RPMI7951 (cell line): ENCODE measurements at regions not wholly inside any gene's neighbourhood (a gene's known extent, or its start where the extent isn't known, plus 50 kb on each side); places are given as distances from the start of the nearest gene placed in this dataset.
"Not testable (repeated sequence)": the region's sequence is repeated elsewhere in the genome, so short reads cannot be mapped to it uniquely, and the experiment has no call there.

ENCODE experiments used
- DNase-seq: peaks from one replicate; pipeline ENCODE4 v3.0.0-alpha.2; 2012; ENCODE audit warnings: low read depth

DNA sequence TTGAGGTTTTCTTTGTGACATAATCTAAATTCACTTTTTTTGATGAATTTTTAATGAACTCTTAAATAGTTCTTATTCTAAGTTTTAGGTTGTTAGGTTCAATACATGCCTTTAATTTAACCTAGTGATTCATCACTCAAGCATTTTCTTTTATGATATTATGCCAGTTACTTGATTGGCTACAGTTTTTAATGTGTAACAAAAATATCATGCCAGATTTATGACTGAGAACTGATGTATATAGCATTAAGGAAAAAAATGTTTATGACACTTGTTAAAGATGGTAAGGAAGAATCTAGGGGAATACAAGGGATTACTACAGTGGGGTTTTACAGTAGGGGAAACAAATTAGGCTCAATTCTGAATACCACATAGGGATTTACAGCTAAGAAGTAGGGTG, 103.1 kb downstream of the VGLL3 start:
- no peak for DNase-seq

DNA sequence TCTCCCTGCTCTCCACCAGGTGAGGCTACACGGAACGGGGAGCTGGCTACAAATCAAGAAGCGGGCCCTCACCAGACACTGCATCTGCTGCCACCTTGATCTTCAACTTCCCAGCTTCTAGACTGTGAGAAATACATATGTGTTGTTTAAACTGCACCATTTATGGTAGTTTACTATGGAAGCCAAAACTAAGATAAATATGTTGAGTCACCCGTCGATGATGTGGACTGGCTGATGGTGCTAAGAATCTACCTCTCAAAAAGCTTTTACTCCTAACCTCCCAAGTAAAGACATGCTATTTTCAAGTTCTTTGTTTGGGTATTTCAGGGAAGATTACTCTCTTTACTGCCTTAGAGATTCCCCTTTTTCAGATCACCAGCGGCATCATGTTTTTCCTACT, 110.9 kb downstream of the VGLL3 start:
- no peak for DNase-seq

DNA sequence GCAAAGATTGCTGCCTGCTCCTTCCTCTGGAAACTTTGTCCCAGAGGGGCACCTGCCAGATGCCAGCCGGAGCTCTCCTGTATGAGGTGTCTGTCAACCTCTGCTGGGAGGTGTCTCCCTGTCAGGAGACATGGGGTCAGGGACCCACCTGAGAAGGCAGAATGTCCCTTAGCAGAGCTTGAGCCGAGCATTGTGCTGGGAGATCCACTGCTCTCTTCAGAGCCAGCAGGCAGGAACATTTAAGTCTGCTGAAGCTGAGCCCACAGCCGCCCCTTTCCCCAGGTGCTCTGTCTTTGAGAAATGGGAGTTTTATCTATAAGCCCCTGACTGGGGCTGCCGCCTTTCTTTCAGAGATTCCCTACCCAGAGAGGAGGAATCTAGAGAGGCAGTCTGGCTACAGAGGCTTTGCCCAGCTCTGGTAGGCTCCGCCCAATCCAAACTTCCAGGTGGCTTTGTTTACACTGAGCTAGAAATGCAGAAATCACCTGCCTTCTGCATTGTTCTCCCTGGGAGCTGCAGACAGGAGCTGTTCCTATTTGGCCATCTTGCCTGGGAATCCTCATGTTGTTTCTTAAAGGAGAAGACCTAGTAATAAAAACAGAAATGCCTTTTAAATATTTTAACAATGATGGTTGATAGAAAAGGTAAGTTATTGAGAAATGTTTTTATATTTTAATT, 114.3 kb downstream of the VGLL3 start:
- DNase-seq = not testable (repeated sequence)

DNA sequence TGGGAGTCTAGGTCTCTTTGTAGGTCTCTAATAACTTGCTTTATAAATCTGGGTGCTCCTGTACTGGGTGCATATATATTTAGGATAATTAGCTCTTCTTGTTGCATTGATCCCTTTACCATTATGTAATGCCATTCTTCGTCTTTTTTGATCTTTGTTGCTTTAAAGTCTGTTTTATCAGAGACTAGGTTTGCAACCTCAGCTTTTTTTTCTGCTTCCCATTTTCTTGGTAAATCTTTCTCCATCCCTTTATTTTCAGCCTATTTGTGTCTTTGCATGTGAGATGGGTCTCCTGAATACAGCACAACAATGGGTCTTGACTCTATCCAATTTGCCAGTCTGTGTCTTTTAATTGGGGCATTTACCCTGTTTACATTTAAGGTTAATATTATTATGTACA, 116.2 kb downstream of the VGLL3 start:
- not testable (repeated sequence) for DNase-seq

DNA sequence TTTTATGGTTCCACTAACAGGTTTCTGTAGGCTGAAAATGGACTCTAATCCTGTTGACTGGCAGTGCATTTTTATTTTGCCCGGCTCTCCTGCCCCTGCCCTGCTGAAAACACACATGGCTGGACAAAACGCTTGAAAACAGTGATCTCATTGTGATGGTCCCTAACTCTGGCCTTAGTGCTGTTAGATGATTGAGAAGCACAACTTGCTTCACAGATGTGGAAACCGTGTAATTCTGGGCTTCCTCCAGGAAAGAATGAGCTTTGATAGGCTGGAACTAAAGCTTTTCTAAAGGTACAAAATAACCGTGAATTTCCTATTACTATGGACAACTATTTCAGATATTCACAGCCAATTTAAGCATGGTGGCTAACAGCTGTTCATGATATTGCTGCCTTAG, 121.4 kb downstream of the VGLL3 start:
- peak; percentile 2 for DNase-seq

DNA sequence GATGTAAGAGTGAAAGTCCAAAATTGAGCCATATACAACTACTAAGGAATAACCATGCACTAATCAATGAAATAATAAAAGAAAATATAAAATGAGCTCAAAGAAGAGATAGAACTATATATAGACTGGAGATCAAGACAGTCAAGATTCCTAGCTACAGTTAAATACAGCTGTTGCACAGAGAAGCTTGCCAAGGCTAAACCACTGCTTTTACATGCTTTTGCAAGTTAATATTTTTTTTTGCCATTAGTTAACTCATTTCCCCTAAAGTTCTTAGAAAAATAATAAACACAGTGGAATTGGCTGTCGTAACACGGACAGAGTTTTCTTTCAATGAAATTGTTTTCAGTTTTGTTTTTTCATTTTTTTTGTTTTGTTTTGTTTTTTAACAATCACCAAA, 123.0 kb downstream of the VGLL3 start:
- no peak for DNase-seq

DNA sequence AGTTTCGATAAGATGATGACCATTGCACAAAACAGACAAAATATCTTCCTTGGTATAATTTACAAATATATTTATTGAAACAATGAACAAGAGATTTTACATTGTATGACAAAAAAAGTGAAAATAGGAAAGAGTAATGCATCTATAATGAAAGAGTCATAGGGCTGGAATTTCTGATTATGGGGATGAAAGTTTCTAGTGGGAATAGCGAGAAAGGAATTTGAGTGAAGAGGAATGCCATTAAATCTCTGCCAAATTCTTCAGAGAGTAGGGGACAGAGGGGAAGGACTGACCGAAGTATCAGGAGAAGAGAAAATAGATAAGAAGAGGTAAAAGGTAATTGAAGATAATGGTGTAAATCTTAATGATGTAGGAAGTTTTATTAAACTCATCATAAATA, 125.4 kb downstream of the VGLL3 start:
- peak; percentile 5 for DNase-seq

DNA sequence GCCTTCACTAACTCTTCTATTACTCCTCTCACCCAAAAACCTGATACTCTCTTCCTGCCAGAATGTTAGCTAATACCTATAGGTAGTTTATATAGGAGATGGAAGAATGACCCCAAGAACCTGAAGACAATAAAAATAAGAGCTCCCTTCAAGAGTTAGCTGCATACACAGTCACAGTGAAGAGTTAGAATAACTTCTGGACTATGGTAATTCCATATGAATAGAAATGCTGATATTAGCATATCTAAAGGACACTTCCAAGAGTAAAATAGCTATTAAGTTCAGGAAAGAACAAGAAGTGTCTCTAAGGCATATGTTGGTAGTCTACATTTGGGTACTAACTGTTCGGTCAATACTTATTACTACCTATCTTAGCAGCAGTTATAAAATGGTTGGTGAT, 134.2 kb downstream of the VGLL3 start:
- DNase-seq = no peak

DNA sequence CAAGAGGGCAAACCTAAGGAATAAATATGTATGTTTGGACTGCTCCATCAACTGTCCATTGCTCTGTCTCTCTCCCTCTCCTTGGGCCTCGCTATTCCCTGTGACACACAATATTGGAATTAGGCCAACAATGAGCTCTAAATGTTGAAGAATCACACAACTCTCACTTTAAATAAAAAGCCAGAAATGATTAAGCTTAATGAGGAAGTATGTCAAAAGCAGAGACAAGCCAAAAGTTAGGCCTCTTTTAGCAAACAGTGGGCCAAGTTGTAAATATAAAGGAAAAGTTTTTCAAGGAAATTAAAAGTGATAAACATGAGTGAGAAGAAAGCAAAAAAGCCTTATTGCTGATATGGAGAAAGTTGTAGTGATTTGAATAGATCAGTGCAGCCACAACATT, 141.0 kb downstream of the VGLL3 start:
- no peak for DNase-seq

DNA sequence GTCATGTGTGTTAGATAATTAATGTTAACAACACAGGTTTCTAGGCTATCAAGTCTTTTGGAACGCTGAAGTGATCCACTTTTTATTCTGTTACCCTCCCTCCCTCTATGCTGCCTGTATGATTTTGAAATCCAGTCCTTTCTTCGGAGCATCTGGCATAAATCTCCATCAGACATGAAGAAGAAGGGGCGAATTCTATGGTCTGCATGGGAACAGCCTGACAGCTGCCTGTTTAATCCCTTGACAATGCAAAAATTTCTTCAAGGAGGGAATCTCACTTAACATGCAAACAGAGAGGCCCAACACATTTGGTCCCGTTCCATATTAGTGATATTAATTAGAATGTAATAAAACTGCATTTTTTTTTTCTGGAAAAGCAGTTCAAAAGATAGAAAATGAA, 145.2 kb downstream of the VGLL3 start:
- no peak for DNase-seq

DNA sequence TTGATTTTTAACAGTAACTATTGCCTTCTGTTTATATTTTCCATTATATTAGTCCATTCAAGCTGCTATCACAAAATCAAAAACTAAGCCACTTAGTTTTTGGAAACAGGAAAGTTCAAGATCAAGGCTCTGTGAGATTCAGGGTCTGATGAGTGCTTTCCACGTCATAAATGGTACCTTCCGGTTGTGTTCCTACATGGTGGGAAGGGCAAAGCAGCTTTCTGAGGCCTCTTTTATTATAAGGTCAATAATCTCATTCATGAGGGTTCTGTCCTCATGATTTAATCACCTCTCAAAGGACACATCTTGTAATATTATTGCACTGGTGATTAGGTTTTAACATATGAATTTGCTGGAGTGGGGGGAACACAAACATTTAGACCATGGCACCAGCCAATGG, 152.0 kb downstream of the VGLL3 start:
- DNase-seq = no peak

DNA sequence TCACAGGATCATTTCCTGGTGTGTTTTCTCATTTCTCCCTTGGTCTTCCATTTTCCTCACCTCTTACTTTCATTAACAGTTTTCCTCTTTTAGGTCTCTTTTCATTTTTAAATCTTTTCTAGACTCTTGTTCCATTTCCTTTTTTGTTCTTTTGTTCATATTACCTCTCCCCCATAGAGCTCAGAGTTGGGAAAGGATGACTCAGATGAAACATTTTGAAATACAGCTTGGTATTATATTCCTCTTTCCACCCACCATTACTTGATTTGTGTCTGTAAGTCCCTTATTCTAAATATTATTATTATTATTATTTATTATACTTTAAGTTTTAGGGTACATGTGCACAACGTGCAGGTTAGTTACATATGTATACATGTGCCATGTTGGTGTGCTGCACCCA, 153.1 kb downstream of the VGLL3 start:
- no peak for DNase-seq

DNA sequence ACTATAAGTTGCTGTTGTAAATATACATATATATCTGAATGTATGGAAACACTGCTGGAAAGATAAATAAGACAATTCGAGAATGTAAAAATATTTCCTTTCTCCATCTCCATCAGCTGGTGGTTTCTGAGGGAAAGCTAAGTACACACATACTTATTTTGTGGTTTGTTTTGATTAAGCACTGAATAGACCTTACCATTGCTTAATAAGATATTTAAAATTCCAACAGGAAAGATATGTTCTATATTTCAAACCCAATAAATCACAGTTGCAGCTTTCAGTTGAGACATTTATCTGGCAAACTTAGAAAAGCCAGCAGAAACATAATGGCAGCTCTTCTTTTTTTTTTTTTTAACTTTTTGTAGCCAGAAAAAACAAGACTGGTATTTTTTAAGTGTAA, 160.4 kb downstream of the VGLL3 start:
- no peak for DNase-seq

DNA sequence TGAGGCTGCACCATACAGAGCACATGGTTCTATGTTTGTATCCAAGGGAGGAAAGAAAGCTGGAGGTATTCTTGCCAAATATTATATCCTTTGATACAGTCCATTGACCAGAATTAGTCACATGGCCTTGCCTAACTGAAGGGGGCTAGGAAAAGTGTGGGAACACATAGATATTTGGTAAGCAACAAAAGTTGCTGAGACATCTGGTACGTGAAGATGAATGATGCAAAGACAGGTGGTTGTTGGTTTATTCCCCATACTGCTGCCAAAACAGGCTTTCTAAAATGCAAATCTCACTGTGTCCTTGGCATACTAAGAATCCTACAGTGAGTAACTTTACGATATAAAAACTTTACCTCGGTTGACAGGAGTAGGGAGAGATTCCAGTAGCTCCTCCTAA, 162.2 kb downstream of the VGLL3 start:
- DNase-seq = no peak

DNA sequence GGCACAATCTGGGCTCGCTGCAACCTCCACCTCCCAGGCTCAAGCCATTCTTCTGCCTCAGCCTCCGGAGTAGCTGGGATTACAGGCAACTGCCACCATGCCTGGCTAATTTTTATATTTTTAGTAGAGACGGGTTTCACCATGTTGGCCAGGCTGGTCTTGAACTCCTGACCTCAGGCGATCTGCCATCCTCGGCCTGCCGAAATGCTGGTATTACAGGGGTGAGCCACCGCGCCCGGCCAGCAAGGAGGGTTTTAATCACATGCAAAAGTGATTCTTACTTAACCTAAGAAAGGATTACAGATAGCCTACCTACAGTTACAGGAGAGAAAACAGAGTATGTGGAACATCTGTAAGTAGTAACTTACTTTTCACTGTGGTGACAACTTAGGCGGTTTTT, 163.4 kb downstream of the VGLL3 start:
- not testable (repeated sequence) for DNase-seq

DNA sequence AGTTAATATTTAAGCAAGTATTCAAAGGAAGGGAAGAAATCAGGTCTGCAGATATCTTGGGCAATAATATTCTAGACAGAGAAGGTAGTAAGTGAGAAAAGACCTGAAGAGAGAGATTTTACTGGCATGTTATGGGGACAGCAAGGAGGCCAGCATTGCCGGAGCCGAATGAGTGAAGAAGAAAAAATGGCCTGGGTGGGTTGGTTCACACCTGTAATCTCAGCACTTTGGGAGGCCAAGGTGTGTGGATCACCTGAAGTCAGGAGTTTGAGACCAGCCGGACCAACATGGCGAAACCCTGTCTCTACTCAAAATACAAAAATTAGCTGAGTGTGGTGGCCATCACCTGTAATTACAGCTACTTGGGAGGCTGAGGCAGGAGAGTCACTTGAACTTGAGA, 164.7 kb downstream of the VGLL3 start:
- DNase-seq = no peak

DNA sequence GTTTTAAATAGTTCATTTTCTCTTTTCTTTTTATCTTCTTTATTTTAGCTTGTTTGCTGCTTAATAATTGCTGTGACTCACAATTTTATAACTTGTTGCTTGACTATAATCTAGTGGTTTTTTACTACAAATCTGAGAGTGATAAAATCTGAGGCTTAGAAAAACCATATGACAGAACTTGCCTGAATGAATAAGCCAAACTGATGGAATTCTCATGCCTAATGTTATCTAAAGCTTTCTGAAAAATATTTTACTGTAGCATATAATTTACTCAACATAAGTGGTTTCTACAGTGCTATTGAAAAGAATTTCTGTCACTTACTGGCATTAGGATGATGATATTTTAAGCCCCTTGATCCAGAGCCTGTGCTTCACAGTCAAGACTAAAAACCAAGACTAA, 175.1 kb downstream of the VGLL3 start:
- no peak for DNase-seq

DNA sequence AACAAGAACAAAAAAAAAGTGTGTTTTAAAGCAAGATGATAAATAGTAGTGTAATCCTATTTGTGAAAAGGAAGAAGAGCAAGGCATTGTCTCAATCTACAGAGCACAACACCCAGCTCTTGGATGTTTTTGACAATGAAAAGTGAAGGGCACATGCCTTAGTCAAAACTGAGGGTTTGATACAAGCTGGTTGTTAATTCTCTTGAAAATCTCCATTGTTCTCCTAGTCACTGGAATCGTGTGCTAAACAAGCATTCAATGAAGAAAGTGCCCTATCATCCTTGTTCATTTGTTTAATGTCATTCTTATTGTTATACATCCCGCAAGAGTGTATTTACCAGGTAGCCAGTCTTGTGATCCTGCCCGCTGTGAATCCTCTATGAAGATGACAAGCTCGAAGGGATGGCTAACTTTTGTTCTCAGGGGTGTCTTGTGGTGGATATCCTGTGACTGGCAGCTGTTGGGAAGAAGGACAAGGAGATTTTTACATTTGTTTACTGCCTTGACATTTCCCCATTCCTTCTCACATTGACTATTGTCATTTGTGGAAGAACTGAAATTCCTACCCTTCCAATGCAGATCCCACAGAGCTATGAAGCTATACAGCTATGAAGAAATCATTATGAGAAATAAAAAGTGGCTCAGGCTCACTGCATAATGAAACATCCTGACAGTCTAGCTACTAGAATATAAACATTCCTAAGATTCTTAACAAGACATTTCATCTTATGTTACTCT, 175.9 kb downstream of the VGLL3 start:
- DNase-seq = no peak

DNA sequence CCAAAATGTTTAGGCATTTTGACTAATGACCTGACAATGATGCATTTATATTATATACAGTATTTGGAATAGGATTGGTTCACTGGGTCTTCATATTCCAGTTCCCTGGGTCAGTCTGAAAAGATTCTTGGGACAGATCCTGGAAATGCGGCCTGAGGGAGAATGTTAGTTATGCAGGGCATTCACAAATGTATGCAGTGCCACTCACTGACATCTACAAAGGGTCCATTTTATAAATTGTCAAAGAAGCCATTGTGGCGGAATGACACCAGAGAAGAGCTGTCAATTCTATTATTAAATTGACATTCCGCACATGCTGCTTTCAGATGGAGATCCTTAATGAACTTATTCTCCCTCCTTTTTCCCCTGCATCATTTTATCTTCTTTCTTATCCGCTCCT, 176.6 kb downstream of the VGLL3 start:
- DNase-seq = peak; percentile 41

DNA sequence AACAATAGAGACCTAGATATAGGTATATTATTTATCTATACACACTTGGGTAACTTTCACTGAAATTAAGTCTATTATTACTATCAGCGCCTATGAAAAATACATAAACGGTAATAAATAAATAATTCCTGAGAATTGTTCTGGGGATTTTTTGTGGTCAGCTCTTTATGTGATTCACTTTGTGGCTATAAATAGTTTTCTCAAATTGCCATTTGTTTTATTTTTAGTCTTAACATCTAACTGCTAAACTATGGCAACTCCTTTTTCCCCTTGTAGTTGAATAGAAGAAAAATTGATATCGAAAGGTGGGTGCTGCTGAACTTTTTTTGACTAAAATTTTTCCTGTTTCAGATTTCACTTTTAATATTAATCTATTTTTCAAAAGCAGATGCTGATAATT, 189.0 kb downstream of the VGLL3 start:
- peak; percentile 26 for DNase-seq

DNA sequence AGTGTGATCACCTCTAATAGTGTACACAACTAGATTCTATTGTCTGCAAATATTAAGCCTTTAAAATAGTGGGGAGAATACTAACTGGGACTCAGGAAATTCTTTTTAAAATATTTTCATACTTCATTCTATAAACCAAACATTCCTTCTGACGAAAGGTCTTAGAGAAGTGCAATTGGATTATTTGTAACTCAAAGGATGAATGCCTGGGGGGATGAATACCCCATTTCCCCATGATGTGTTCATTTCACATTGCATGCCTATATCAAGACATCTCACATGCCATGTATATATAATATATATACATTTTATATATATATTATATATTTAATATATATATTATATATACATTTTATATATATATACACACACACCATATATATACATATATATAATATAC, 189.9 kb downstream of the VGLL3 start:
- no peak for DNase-seq

DNA sequence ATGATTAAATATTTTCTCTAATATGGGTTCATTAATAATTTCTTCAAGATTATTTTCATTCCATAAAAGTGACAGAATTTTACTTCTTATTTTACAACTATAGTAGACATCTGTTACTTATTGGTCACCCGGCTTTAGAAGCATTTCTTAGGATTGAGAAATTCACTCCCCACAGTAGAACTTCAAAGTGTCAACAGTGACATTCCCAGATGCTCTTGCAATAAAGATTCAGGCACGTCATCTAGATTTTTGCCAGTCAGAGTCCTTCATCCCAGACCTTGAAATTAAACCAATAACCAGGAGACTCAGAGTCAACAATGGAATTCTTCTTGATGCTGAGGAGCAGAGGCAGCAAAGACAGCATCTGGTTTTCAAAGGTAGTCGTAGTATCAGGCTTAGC, 190.8 kb downstream of the VGLL3 start:
- peak; percentile 14 for DNase-seq

DNA sequence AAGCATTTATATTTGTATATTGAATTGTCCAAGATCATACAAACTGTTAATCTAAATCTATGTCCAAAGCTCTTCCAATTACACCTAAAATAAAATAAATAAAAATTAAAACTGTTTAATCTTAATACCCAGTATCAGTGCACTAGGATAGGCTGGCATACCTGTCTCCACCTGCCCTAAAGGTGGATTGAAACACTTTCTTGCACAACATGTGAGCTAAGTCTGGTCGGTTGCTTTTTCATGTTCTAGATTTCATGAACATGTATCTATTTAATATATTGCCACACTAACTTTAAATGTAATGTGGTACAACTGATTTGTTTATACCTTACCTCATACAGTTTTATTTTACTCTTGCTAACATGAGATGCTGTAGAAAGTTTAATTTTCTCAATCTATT, 193.0 kb downstream of the VGLL3 start:
- no peak for DNase-seq
